ENCODE measurements at regions not wholly inside any gene's neighbourhood (a gene's known extent, or its start where the extent isn't known, plus 50 kb on each side); places are given as distances from the start of the nearest gene placed in this dataset.

DNA sequence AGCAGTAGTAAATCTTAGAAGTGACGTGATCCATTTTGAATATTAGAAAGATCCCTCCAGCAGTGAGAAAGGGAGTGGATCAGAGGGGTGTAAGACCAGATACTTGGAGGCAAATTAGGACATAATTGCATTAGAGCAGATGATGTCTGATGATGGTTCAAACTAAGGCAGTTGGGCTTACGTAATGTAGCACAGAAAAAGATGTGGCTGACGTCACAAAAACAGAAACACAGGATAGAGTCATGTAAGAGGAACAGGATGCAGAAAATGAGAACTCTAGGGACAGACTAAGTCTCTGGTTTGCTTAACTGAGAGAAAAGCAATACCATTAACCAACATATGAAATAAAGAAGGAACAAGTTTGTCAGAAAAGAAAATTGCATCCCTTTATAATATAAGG, 392.5 kb upstream of the DACH1 start:
- H2AFZ ChIP-seq (ENCODE audit: low read depth, low read length), result no peak overlapping the region
- H3K27me3 ChIP-seq (ENCODE audit: insufficient read depth, low read length), result no peaks in the 10 kb centered on the region
- peaks cover 3% of the 10 kb centered on the region for H3K4me1 ChIP-seq (ENCODE audit: insufficient read depth, low read length)
- H3K9me3 ChIP-seq (ENCODE audit: low read length), result no peaks in the 10 kb centered on the region
- H3K36me3 ChIP-seq (ENCODE audit: insufficient read depth, low read length), result no peaks in the 10 kb centered on the region
- H3K4me3 ChIP-seq (ENCODE audit: low read length), result no peak overlapping the region

DNA sequence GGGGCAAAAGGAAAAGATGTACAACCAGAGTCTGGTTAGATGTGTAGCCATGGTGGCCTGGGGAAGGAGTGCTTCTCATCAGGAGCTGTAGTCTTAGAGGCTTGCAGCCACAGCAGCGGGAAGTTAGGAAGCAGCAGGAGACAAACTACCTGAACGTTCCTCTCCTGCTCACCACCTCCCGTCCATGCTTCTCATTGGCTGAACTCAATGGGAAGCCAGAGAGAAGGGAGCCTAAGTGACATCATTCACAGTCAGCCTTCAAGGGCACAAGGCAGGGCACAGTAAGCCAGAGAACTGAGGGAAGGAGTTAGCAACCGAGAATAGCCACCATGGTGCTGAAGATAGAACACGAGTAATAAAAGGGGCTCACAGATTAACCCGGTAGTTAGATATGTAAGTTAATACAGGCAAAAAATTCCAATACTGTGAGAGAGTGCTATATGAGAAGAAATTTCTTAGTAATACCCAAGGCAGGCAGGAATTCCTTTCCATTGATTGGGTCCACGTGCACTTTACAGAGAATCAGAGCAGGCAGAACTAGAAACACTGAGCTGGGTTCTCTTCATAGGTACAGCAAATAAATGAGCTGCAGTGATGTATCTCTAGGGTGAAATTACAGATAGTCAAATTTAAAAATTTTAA, 391.5 kb upstream of the DACH1 start:
- Histone ChIP-seq H3K4me3 (ENCODE audit: low read length) (no peak overlapping the region), H3K27me3 (ENCODE audit: insufficient read depth, low read length) (no peaks in the 10 kb centered on the region), H3K4me1 (ENCODE audit: insufficient read depth, low read length) (peaks cover 3% of the 10 kb centered on the region), H3K9me3 (ENCODE audit: low read length) (no peaks in the 10 kb centered on the region), H3K36me3 (ENCODE audit: insufficient read depth, low read length) (no peaks in the 10 kb centered on the region), H2AFZ (ENCODE audit: low read depth, low read length) (no peak overlapping the region)

DNA sequence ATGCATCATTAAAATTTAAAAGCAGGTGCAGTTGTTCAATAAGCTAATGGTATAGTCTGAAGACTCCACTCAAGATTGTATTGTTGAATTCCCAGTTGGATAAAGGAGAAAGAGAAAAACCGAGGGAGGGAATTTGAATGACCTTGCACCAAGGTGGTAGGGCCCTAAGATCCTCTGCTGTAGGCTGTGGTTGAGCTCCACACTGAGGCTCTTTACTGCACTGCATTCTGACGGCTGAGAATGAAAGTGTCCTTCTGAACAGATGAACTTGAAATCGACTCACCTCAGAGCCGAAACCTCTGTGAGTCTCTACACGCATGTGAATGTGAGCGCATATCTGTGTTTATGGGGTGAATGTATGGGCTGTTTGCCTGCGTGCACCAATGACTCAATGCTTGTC, 388.9 kb upstream of the DACH1 start:
- H3K36me3 ChIP-seq (ENCODE audit: insufficient read depth, low read length), result no peaks in the 10 kb centered on the region
- H3K27me3 ChIP-seq (ENCODE audit: insufficient read depth, low read length), result no peaks in the 10 kb centered on the region
- H3K9me3 ChIP-seq (ENCODE audit: low read length), result no peaks in the 10 kb centered on the region
- H3K4me3 ChIP-seq (ENCODE audit: low read length), result no peak overlapping the region
- H3K4me1 ChIP-seq (ENCODE audit: insufficient read depth, low read length), result peaks cover 3% of the 10 kb centered on the region
- H2AFZ ChIP-seq (ENCODE audit: low read depth, low read length), result no peak overlapping the region

DNA sequence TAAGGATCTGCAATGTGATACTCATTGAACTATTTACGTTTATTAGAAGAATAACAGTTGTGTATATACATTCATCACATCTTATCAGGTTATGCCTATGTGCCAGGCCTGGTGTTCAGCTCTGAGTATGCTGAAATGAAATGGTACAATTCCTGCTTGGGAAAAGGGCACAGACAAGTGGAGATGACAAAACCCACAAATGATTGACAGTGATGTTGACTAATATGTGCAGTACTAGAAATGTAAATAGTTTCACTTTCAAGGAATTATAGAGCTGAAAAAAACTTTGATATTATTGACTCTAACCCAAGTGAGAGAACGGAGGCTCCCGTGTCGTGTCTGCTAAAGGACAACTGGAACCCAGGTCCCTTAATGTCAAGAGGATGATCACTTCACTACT, 386.8 kb upstream of the DACH1 start:
- Histone ChIP-seq H3K4me3 (ENCODE audit: low read length) (no peak overlapping the region), H2AFZ (ENCODE audit: low read depth, low read length) (no peak overlapping the region), H3K4me1 (ENCODE audit: insufficient read depth, low read length) (peaks cover 3% of the 10 kb centered on the region), H3K9me3 (ENCODE audit: low read length) (no peaks in the 10 kb centered on the region), H3K36me3 (ENCODE audit: insufficient read depth, low read length) (no peaks in the 10 kb centered on the region), H3K27me3 (ENCODE audit: insufficient read depth, low read length) (no peaks in the 10 kb centered on the region)

DNA sequence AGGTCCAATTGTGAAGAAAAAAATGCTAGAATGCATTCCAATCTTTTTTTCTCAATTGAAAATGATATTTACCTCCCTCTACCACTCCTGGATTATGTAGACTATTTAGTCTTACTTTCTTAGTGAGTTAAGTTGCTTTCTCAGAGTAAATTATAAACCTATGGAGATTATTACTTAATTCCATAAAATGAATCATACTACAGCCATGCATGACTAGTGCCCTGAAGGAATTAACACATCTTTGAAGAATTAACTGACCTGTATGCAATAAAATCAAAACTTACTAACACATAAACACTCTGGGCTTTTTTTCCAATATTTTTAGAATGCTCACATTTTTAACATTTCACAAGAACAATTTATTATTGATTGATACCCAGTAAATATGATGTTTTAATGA, 379.4 kb upstream of the DACH1 start:
- H3K36me3 ChIP-seq (ENCODE audit: insufficient read depth, low read length), result no peaks in the 10 kb centered on the region
- no peaks in the 10 kb centered on the region for H3K4me1 ChIP-seq (ENCODE audit: insufficient read depth, low read length)
- H3K27me3 ChIP-seq (ENCODE audit: insufficient read depth, low read length), result no peaks in the 10 kb centered on the region
- H2AFZ ChIP-seq (ENCODE audit: low read depth, low read length), result no peak overlapping the region
- H3K9me3 ChIP-seq (ENCODE audit: low read length), result no peaks in the 10 kb centered on the region
- no peak overlapping the region for H3K4me3 ChIP-seq (ENCODE audit: low read length)

DNA sequence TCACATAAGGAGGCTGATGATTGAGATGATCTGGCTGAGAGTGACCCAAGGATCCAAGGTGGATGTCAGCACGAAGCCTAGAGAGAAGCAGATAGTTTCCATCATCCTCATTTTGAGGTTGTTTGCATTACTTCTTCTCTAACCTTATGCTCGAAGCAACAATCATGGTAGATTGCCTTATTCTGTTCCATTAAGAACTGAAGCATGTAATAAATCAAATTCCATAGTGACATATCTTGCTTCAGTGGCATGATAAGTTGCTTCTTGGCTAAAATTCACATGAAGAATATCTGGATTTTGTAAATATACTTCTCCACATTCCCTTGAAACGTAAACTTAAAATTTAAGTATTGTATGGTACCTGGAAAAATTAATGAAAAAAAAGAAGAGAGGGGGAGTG, 377.8 kb upstream of the DACH1 start:
- no peaks in the 10 kb centered on the region for H3K4me1 ChIP-seq (ENCODE audit: insufficient read depth, low read length)
- no peaks in the 10 kb centered on the region for H3K36me3 ChIP-seq (ENCODE audit: insufficient read depth, low read length)
- no peaks in the 10 kb centered on the region for H3K27me3 ChIP-seq (ENCODE audit: insufficient read depth, low read length)

DNA sequence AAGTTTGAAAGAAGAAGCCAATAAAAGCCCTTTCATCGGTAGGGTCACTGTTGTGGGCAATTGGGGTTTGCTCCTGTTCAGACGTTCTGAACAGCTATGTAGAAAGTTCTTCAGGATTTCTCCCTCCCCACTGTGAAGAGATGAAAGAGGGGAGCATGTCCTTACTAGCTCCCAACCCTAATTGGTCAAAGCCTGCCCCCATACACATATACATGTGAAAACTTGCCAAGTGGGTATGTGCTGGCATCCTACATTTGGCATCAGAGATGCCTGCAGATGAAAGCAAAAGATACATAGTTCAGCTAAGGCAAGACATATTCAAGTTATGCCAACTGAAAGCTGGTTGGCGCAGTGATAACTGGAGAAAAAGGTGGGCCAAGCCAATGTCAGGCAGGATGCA, 363.1 kb upstream of the DACH1 start:
- Histone ChIP-seq H3K27me3 (ENCODE audit: insufficient read depth, low read length) (no peaks in the 10 kb centered on the region), H3K4me3 (ENCODE audit: low read length) (no peak overlapping the region), H3K36me3 (ENCODE audit: insufficient read depth, low read length) (no peaks in the 10 kb centered on the region), H3K9me3 (ENCODE audit: low read length) (no peaks in the 10 kb centered on the region), H2AFZ (ENCODE audit: low read depth, low read length) (no peak overlapping the region), H3K4me1 (ENCODE audit: insufficient read depth, low read length) (no peaks in the 10 kb centered on the region)

More for the DNA sequence above, 377.8 kb upstream of the DACH1 start:
- H2AFZ ChIP-seq (ENCODE audit: low read depth, low read length), result no peak overlapping the region
- no peaks in the 10 kb centered on the region for H3K9me3 ChIP-seq (ENCODE audit: low read length)
- no peak overlapping the region for H3K4me3 ChIP-seq (ENCODE audit: low read length)

DNA sequence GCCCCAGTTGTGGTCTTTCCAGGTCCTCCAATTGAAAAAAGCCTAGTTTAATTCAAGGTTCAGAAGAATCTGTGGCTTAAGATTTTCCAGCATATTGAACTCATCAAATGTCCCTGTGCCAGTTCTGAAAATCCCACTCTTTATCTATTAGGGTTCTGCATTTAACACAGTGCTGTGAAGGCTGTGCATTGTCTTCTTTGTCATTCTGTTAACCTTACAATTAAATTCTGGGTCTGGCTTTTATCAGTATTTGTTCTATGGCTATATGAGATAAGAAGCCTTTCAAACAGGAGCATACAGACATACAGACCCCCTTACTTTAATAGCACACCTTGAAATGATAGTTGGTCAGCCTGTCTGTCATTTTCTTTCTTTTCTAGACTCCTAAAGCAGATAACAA, 362.1 kb upstream of the DACH1 start:
- H3K36me3 ChIP-seq (ENCODE audit: insufficient read depth, low read length), result no peaks in the 10 kb centered on the region

DNA sequence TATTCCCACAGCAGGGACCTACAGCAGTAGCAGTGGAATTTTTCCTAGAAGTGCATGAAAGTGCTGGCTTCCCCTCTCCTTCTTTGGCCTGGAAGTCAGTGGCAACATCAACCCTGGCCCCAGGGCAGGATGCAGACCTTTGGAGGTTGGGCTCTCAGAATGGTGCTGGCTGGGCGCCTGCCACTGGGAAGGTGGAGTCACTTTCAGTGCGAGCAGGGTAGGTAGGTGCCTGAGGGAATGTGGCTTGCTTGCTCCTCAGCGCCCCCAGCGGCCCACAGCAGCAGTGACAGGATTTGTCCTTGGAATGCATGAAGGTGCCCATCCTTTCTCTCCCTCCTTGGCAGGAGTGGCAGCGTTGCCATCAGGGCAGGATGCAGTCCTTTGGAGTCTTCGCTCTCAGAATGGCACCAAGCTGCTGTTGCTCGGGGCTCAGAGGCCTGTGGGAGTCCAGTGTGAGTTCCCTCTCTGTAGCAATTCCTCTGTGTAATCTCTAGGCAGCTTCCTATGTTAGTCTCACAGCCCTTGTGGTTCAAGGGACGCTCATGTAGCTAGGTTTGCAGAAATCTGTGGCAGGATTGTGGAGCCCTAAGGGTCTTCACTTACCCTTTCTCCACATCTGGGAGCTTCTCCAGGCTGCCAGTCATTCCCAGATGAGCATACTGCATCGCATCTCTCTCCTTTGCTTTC, 354.4 kb upstream of the DACH1 start:
- no peaks in the 10 kb centered on the region for H3K4me1 ChIP-seq (ENCODE audit: insufficient read depth, low read length)
- H3K4me3 ChIP-seq (ENCODE audit: low read length), result no peak overlapping the region
- no peaks in the 10 kb centered on the region for H3K36me3 ChIP-seq (ENCODE audit: insufficient read depth, low read length)
- H3K9me3 ChIP-seq (ENCODE audit: low read length), result no peaks in the 10 kb centered on the region
- no peaks in the 10 kb centered on the region for H3K27me3 ChIP-seq (ENCODE audit: insufficient read depth, low read length)
- H2AFZ ChIP-seq (ENCODE audit: low read depth, low read length), result no peak overlapping the region

More for the DNA sequence above, 362.1 kb upstream of the DACH1 start:
- no peaks in the 10 kb centered on the region for H3K9me3 ChIP-seq (ENCODE audit: low read length)
- H2AFZ ChIP-seq (ENCODE audit: low read depth, low read length), result no peak overlapping the region
- no peak overlapping the region for H3K4me3 ChIP-seq (ENCODE audit: low read length)
- no peaks in the 10 kb centered on the region for H3K27me3 ChIP-seq (ENCODE audit: insufficient read depth, low read length)
- H3K4me1 ChIP-seq (ENCODE audit: insufficient read depth, low read length), result no peaks in the 10 kb centered on the region

DNA sequence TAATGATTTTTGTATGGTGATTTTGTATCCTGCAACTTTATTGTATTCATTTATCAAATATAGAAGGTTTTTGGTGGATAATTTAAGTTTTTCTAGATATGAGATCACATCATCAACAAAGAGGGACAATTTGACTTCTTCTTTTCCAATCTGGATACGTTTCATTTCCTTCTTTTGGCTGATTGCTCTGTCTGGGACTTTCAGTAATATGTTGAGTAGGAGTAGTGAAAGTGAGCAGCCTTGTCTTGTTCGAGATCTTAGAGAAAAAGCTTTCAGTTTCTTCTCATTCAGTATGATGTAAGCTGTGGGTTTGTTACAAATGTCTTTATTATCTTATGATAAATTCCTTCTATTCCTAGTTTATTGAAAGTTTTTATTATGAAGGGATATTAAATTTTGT, 352.0 kb upstream of the DACH1 start:
- no peaks in the 10 kb centered on the region for H3K9me3 ChIP-seq (ENCODE audit: low read length)
- H3K36me3 ChIP-seq (ENCODE audit: insufficient read depth, low read length), result no peaks in the 10 kb centered on the region
- H3K4me3 ChIP-seq (ENCODE audit: low read length), result no peak overlapping the region
- no peak overlapping the region for H2AFZ ChIP-seq (ENCODE audit: low read depth, low read length)
- H3K27me3 ChIP-seq (ENCODE audit: insufficient read depth, low read length), result no peaks in the 10 kb centered on the region
- H3K4me1 ChIP-seq (ENCODE audit: insufficient read depth, low read length), result no peaks in the 10 kb centered on the region

DNA sequence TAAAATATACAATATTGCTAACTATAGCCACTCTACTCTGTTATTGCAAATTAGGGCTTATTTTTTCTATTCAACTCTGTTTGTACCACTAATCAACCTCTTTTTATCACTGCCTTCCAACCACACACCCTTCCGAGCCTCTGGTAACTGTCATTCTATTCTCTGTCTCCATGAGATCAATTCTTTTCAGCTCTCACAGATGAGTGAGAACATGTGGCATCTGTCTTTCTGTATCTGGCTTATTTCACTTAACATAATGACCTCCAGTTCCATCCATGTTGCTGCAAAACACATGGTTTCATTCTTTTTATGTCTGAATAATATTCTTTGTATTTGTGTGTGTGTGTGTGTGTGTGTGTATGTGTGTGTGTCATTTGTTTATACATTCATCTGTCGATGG, 350.1 kb upstream of the DACH1 start:
- Histone ChIP-seq H3K36me3 (ENCODE audit: insufficient read depth, low read length) (no peaks in the 10 kb centered on the region), H3K4me3 (ENCODE audit: low read length) (no peak overlapping the region), H3K9me3 (ENCODE audit: low read length) (no peaks in the 10 kb centered on the region), H3K27me3 (ENCODE audit: insufficient read depth, low read length) (no peaks in the 10 kb centered on the region), H3K4me1 (ENCODE audit: insufficient read depth, low read length) (no peaks in the 10 kb centered on the region), H2AFZ (ENCODE audit: low read depth, low read length) (no peak overlapping the region)

DNA sequence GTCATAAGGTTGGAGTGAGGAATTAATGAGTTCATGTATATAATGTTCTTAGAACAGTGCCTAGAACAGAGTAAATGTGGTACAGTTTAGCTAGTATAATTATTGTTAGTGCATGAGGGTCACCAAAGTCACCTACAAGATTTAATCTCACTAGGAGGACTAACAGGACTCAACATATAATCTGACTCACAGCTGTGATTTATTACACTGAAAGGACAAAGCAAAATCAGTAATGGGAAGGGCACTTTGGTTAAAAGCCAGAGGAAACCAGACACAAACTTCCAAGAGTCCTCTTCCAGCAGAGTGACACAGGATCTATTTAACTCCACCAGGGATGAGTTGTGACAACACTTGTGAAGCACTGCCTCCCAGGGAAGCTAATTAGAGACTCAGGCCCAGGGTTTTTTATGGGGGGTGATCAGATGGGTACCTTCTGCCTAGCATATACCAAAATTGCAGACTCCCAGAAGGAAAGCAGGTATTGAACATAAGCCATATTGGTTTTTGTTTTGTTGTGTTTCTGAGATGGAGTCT, 341.2 kb upstream of the DACH1 start:
- H3K4me3 ChIP-seq (ENCODE audit: low read length), result no peak overlapping the region
- H3K4me1 ChIP-seq (ENCODE audit: insufficient read depth, low read length), result no peaks in the 10 kb centered on the region
- no peaks in the 10 kb centered on the region for H3K9me3 ChIP-seq (ENCODE audit: low read length)
- H3K36me3 ChIP-seq (ENCODE audit: insufficient read depth, low read length), result no peaks in the 10 kb centered on the region
- H2AFZ ChIP-seq (ENCODE audit: low read depth, low read length), result no peak overlapping the region
- no peaks in the 10 kb centered on the region for H3K27me3 ChIP-seq (ENCODE audit: insufficient read depth, low read length)

DNA sequence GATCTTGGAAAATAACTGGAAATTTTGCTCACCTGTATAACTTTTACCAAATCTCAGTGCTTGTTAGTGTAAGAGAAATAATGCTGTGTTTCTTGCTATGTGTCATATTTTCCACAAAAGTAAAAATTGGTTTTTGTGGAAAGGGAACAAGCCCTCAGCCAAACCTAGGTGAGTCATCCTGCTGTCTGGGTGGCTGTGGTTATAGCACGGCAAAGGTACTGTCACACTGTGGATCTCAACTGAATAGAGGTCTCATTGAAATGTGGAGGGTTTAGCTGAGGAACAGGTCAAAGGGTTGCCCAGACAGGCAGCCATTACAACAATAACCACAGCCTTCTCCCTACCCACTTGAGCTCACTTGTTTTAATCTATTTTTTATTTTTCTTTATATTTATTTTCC, 338.8 kb upstream of the DACH1 start:
- Histone ChIP-seq H2AFZ (ENCODE audit: low read depth, low read length) (no peak overlapping the region), H3K9me3 (ENCODE audit: low read length) (no peaks in the 10 kb centered on the region), H3K4me3 (ENCODE audit: low read length) (no peak overlapping the region), H3K36me3 (ENCODE audit: insufficient read depth, low read length) (no peaks in the 10 kb centered on the region), H3K4me1 (ENCODE audit: insufficient read depth, low read length) (no peaks in the 10 kb centered on the region), H3K27me3 (ENCODE audit: insufficient read depth, low read length) (no peaks in the 10 kb centered on the region)

DNA sequence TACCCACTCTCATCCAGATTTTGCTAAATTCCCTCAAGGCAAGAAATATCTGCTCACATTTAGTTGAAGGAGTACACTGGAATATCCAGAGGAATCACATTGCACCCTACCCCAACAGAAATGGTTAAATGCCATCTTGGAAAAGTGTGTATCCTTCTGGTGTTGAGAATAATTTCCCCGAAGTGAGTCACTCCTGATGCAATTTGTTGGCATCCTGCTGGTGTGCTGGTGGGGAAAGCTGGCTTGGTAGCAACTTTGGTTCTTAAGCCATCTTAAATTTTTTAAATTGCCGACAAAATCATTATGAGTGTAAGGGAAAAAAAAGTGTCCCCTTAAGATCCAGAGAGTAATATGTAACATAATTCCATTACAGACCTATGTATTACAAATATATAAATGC, 337.3 kb upstream of the DACH1 start:
- Histone ChIP-seq H2AFZ (ENCODE audit: low read depth, low read length) (no peak overlapping the region), H3K4me3 (ENCODE audit: low read length) (no peak overlapping the region), H3K27me3 (ENCODE audit: insufficient read depth, low read length) (no peaks in the 10 kb centered on the region), H3K4me1 (ENCODE audit: insufficient read depth, low read length) (peaks cover 4% of the 10 kb centered on the region), H3K9me3 (ENCODE audit: low read length) (no peaks in the 10 kb centered on the region), H3K36me3 (ENCODE audit: insufficient read depth, low read length) (no peaks in the 10 kb centered on the region)

Data from neuron (in vitro differentiated cells).